IMR-90 (cell line): ENCODE measurements at regions not wholly inside any gene's neighbourhood (a gene's known extent, or its start where the extent isn't known, plus 50 kb on each side); places are given as distances from the start of the nearest gene placed in this dataset.

ENCODE experiments used
- ATAC-seq: fragments of 200-7000 bp; cut with Tn5 transposase; 2 replicates; pipeline ENCODE4 v1.9.1; 2020; ENCODE audit warnings: low read depth, mild to moderate bottlenecking, moderate library complexity
- BruUV-seq: library from RNA; stranded (reverse); fragments of 400-500 nt; replicated peaks from 2 replicates; lab custom pipeline; 2021; lab: Mats Ljungman, UMichigan
- CTCF ChIA-PET: fragments of 300-600 bp; formaldehyde crosslinking; extraction: SDS; loops from one replicate; lab custom pipeline; 2021; ENCODE audit warnings: antibody characterized with exemption; lab: Yijun Ruan, JAX
- POLR2A ChIA-PET: fragments of 300-600 bp; sonication (Branson Sonifier 250); formaldehyde crosslinking; loops from one replicate; lab custom pipeline; 2022; ENCODE audit warnings: antibody characterized with exemption; ENCODE audit not compliant: unreplicated experiment; lab: Charles Lee
- DNase-seq: peaks from one replicate; pipeline ENCODE4 v3.0.0; 2013
- H2AFZ ChIP-seq: replicated peaks from 2 replicates; pipeline ENCODE3; 2013; ENCODE audit warnings: low read length, mild to moderate bottlenecking; ENCODE audit not compliant: poor library complexity
- H2AK5ac ChIP-seq: 2 replicates; pipeline ENCODE4 v1.6.1; 2013; ENCODE audit warnings: low read depth, low read length, inconsistent platforms
- H2AK9ac ChIP-seq: replicated peaks from 2 replicates; pipeline ENCODE3; 2013; ENCODE audit warnings: mild to moderate bottlenecking, low read depth, low read length, moderate library complexity; ENCODE audit not compliant: poor library complexity
- H2BK120ac ChIP-seq: 2 replicates; pipeline ENCODE4 v1.6.1; 2013; ENCODE audit warnings: low read depth, low read length, inconsistent platforms
- H2BK15ac ChIP-seq: 3 replicates; pipeline ENCODE4 v1.6.1; 2013; ENCODE audit warnings: low read depth, low read length, inconsistent platforms
- H2BK20ac ChIP-seq: 2 replicates; pipeline ENCODE4 v1.6.1; 2013; ENCODE audit warnings: low read depth, mild to moderate bottlenecking, inconsistent platforms, low read length, moderate library complexity
- H2BK5ac ChIP-seq: 2 replicates; pipeline ENCODE4 v1.6.1; 2013; ENCODE audit warnings: mild to moderate bottlenecking, low read depth, low read length, inconsistent platforms; ENCODE audit not compliant: poor library complexity, severe bottlenecking
- H3K14ac ChIP-seq: replicated peaks from 2 replicates; pipeline ENCODE4 v1.6.1; 2013; ENCODE audit warnings: low read depth, low read length, inconsistent platforms
- H3K18ac ChIP-seq: 2 replicates; pipeline ENCODE4 v1.6.1; 2013; ENCODE audit warnings: low read depth, low read length, control low read depth
- H3K23ac ChIP-seq: 2 replicates; pipeline ENCODE4 v1.6.1; 2013; ENCODE audit warnings: low read depth, low read length, inconsistent platforms
- H3K27ac ChIP-seq: 2 replicates; pipeline ENCODE4 v1.5.1; 2013; ENCODE audit warnings: mild to moderate bottlenecking, control low read depth, low read length; ENCODE audit not compliant: insufficient read depth
- H3K27me3 ChIP-seq: 2 replicates; pipeline ENCODE4 v1.6.1; 2013; ENCODE audit warnings: low read length; ENCODE audit not compliant: control insufficient read depth, insufficient read depth
- H3K36me3 ChIP-seq: 2 replicates; pipeline ENCODE4 v1.6.1; 2013; ENCODE audit warnings: low read length, mixed read lengths; ENCODE audit not compliant: control insufficient read depth, insufficient read depth
- H3K4ac ChIP-seq: 2 replicates; pipeline ENCODE4 v1.6.1; 2013; ENCODE audit warnings: low read depth, low read length, inconsistent platforms
- H3K4me1 ChIP-seq: 2 replicates; pipeline ENCODE4 v1.6.1; 2013; ENCODE audit warnings: low read length, mixed read lengths; ENCODE audit not compliant: control insufficient read depth, insufficient read depth
- H3K4me2 ChIP-seq: 2 replicates; pipeline ENCODE4 v1.6.1; 2013; ENCODE audit warnings: low read depth, mild to moderate bottlenecking, control low read depth, low read length, moderate library complexity
- H3K4me3 ChIP-seq: 2 replicates; pipeline ENCODE4 v1.5.1; 2013; ENCODE audit warnings: low read depth, mild to moderate bottlenecking, control low read depth, low read length, moderate library complexity; ENCODE audit not compliant: insufficient read depth
- H3K56ac ChIP-seq: 2 replicates; pipeline ENCODE4 v1.6.1; 2013; ENCODE audit warnings: low read length, inconsistent platforms; ENCODE audit not compliant: insufficient read depth; ENCODE audit errors: extremely low read depth
- H3K79me1 ChIP-seq, 2 experiments: 2 replicates each; pipeline ENCODE4 v1.6.1; 2013; ENCODE audit warnings: low read length in 2 of 2, inconsistent platforms in 1 of 2, low read depth in 1 of 2
- H3K9ac ChIP-seq: 2 replicates; pipeline ENCODE4 v1.6.1; 2013; ENCODE audit warnings: low read depth, low read length, control low read depth
- H3K9me1 ChIP-seq: 2 replicates; pipeline ENCODE4 v1.6.1; 2013; ENCODE audit warnings: low read length, inconsistent platforms; ENCODE audit not compliant: insufficient read depth
- H3K9me3 ChIP-seq: 2 replicates; pipeline ENCODE4 v1.6.1; 2013; ENCODE audit warnings: low read length; ENCODE audit not compliant: control insufficient read depth, insufficient read depth
- H4K20me1 ChIP-seq: 2 replicates; pipeline ENCODE4 v1.6.1; 2013; ENCODE audit warnings: low read length, inconsistent platforms; ENCODE audit not compliant: insufficient read depth
- H4K5ac ChIP-seq: 2 replicates; pipeline ENCODE4 v1.6.1; 2013; ENCODE audit warnings: mild to moderate bottlenecking, low read depth, low read length, control low read depth
- H4K8ac ChIP-seq, 2 experiments: 2 replicates each; pipeline ENCODE4 v1.6.1; 2013; ENCODE audit warnings: low read depth in 2 of 2, low read length in 2 of 2, control low read depth in 1 of 2, inconsistent platforms in 1 of 2
- H4K91ac ChIP-seq: 2 replicates; pipeline ENCODE4 v1.6.1; 2013; ENCODE audit warnings: low read depth, low read length, inconsistent platforms; ENCODE audit not compliant: insufficient read depth
- BHLHE40 ChIP-seq: fragments of 150-350 bp; IDR thresholded peaks from 2 replicates; pipeline ENCODE4 v1.6.1; 2016; ENCODE audit warnings: mild to moderate bottlenecking, low read depth, low read length
- CEBPB ChIP-seq: IDR thresholded peaks from 2 replicates; pipeline ENCODE4 v1.6.1; 2012; ENCODE audit warnings: low read depth, low read length, improper control_type of control experiment
- CHD1 ChIP-seq: IDR thresholded peaks from 2 replicates; pipeline ENCODE4 v1.6.1; 2012; ENCODE audit warnings: low read depth, low read length, improper control_type of control experiment
- CTCF ChIP-seq: conservative IDR thresholded peaks from 2 replicates; pipeline ENCODE4 v1.5.1; 2012; ENCODE audit warnings: mild to moderate bottlenecking, low read depth, low read length, improper control_type of control experiment
- ELK1 ChIP-seq: fragments of 150-350 bp; IDR thresholded peaks from 2 replicates; pipeline ENCODE4 v1.6.1; 2016; ENCODE audit warnings: low read depth, mild to moderate bottlenecking, low read length, moderate library complexity, borderline replicate concordance
- FOS ChIP-seq: fragments of 150-350 bp; IDR thresholded peaks from 2 replicates; pipeline ENCODE4 v1.6.1; 2016; ENCODE audit warnings: low read depth, low read length
- MAFK ChIP-seq: IDR thresholded peaks from 2 replicates; pipeline ENCODE4 v1.6.1; 2012; ENCODE audit warnings: low read depth, low read length, improper control_type of control experiment
- MAZ ChIP-seq: IDR thresholded peaks from 2 replicates; pipeline ENCODE4 v1.6.1; 2012; ENCODE audit warnings: low read depth, mild to moderate bottlenecking, low read length, improper control_type of control experiment, moderate library complexity, borderline replicate concordance
- MXI1 ChIP-seq: IDR thresholded peaks from 2 replicates; pipeline ENCODE4 v1.6.1; 2012; ENCODE audit warnings: low read depth, mild to moderate bottlenecking, low read length, moderate library complexity, borderline replicate concordance
- NFE2L2 ChIP-seq: fragments of 150-350 bp; IDR thresholded peaks from 2 replicates; pipeline ENCODE4 v1.6.1; 2016; ENCODE audit warnings: low read depth, mild to moderate bottlenecking, low read length
- POLR2A ChIP-seq: IDR thresholded peaks from 2 replicates; pipeline ENCODE4 v1.6.1; 2012; ENCODE audit warnings: mild to moderate bottlenecking, low read depth, low read length
- RAD21 ChIP-seq: IDR thresholded peaks from 2 replicates; pipeline ENCODE4 v1.6.1; 2012; ENCODE audit warnings: low read length, improper control_type of control experiment
- RCOR1 ChIP-seq: IDR thresholded peaks from 2 replicates; pipeline ENCODE4 v1.6.1; 2012; ENCODE audit warnings: mild to moderate bottlenecking, low read length, improper control_type of control experiment; ENCODE audit not compliant: insufficient replicate concordance
- RFX5 ChIP-seq: IDR thresholded peaks from 2 replicates; pipeline ENCODE4 v1.8.0; 2012; ENCODE audit warnings: low read depth, mild to moderate bottlenecking, low read length, moderate library complexity
- SMC3 ChIP-seq: fragments of 150-350 bp; IDR thresholded peaks from 2 replicates; pipeline ENCODE4 v1.6.1; 2016; ENCODE audit warnings: low read depth, mild to moderate bottlenecking, antibody characterized with exemption, low read length, moderate library complexity
- WGBS, 2 experiments: methylation state at CpG; one replicate each; pipeline versions ENCODE4 v1.1.5 to v1.1.7; 2013; ENCODE audit warnings: missing lambda C conversion rate in 2 of 2; ENCODE audit not compliant: insufficient read length in 1 of 2; ENCODE audit errors: extremely low coverage in 2 of 2; 5-methylcytosine and 5-hydroxymethylcytosine counted together
- dilution Hi-C: fragments of 300-500 bp; cut with HindIII; formaldehyde crosslinking; loops from one replicate; pipeline ENCODE4 v1.14.3; 2018; ENCODE audit warnings: low sequenced_read_pairs; ENCODE audit not compliant: unreplicated experiment
- in situ Hi-C: fragments of 300-500 bp; cut with MboI; formaldehyde crosslinking; loops from 3 replicates; pipeline ENCODE4 v1.14.3; 2019; ENCODE audit warnings: low sequenced_read_pairs, inconsistent platforms, mixed read lengths
- intact Hi-C: fragments of 100-400 bp; cut with micrococcal nuclease; formaldehyde crosslinking; loops from 2 replicates; pipeline ENCODE4 v1.10.0; 2022
- TF ChIP-seq, protein P1 (sequence below): fragments of 150-350 bp; IDR thresholded peaks from 2 replicates; pipeline ENCODE4 v1.6.1; 2017; ENCODE audit warnings: mild to moderate bottlenecking, antibody characterized with exemption, low read length, low read depth

DNA sequence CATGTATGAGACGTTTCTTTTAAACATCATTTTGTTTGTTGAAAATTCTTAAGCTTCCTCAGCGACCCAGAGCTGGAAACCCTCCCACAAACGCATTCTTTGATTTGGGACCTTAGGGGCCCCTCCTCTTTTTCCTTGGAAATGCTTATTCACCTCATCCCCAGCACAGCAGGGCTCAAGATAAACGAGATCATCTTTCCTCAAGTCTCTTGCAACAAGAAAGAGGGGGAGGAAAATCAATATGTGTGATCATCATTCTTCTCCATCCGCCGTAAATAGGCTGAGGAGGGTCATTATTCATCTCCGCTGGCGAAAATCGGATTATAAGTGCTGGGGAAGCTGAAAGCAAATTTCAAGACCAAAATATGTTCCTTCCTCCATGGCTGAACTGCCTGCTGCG, 1415.2 kb downstream of the AACS start:
- Histone ChIP-seq H2AK9ac (no peak overlapping the region), H3K56ac (no peak overlapping the region), H4K5ac (no peak overlapping the region), H4K20me1 (no peaks in the 10 kb centered on the region), H2BK5ac (no peak overlapping the region), H2BK120ac (no peak overlapping the region), H3K4ac (no peak overlapping the region), H2AK5ac (no peak overlapping the region), H3K9me3 (peaks cover 11% of the 10 kb centered on the region), H3K9me1 (no peaks in the 10 kb centered on the region), H3K27ac (no peak overlapping the region), H3K14ac (no peak overlapping the region), H2BK20ac (no peak overlapping the region), H3K27me3 (no peaks in the 10 kb centered on the region), H4K8ac (no peak overlapping the region), H4K91ac (no peak overlapping the region), H3K4me1 (no peaks in the 10 kb centered on the region), H3K79me1 (no peaks in the 10 kb centered on the region), H3K36me3 (no peaks in the 10 kb centered on the region), H3K4me3 (no peak overlapping the region), H3K18ac (no peak overlapping the region), H2AFZ (no peak overlapping the region), H3K9ac (no peak overlapping the region), H3K23ac (no peak overlapping the region), H3K4me2 (no peak overlapping the region), H2BK15ac (no peak overlapping the region)
- in situ Hi-C loops: no loop called here
- no peak for ATAC-seq
- intact Hi-C loops: no loop called here
- no CpG with 5 or more reads among the region's 10 CpGs for WGBS, 2 experiments
- POLR2A ChIA-PET: no interaction called here
- DNase-seq: no peak
- dilution Hi-C loops: no loop called here
- CTCF ChIA-PET: no interaction called here
- TF ChIP-seq CTCF: no peak
- TF ChIP-seq CEBPB: no peak
- TF ChIP-seq RFX5: no peak
- no peak for TF ChIP-seq BHLHE40
- TF ChIP-seq FOS: no peak
- no peak for TF ChIP-seq MXI1
- no peak for TF ChIP-seq RCOR1
- no peak for TF ChIP-seq MAFK
- TF ChIP-seq ELK1: no peak
- no peak for TF ChIP-seq SMC3
- no peak for TF ChIP-seq CHD1
- no peak for TF ChIP-seq POLR2A
- TF ChIP-seq NFE2L2: no peak
- TF ChIP-seq, protein P1, sequence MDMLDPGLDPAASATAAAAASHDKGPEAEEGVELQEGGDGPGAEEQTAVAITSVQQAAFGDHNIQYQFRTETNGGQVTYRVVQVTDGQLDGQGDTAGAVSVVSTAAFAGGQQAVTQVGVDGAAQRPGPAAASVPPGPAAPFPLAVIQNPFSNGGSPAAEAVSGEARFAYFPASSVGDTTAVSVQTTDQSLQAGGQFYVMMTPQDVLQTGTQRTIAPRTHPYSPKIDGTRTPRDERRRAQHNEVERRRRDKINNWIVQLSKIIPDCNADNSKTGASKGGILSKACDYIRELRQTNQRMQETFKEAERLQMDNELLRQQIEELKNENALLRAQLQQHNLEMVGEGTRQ: no peak
- no peak for TF ChIP-seq RAD21
- TF ChIP-seq MAZ: no peak
- BruUV-seq: no TSS peak
